Right atrium auricular region (tissue), 2 donors: ENCODE measurements at regions not wholly inside any gene's neighbourhood (a gene's known extent, or its start where the extent isn't known, plus 50 kb on each side); places are given as distances from the start of the nearest gene placed in this dataset.

ENCODE experiments used
- DNase-seq: peaks from one replicate; pipeline ENCODE4 v3.0.0-alpha.2; 2019; ENCODE audit warnings: low spot score
- H3K27ac ChIP-seq, 2 donors: fragments of 200-600 bp; sonication (generic); 1 replicate in 1 of 2; 2 replicates in 1 of 2; pipeline ENCODE4 v1.5.1; 2016 to 2019
- H3K27me3 ChIP-seq, 2 donors: fragments of 200-600 bp; sonication (generic); one replicate each; pipeline versions ENCODE4 v1.5.1 to v1.6.0; 2017 to 2019
- H3K36me3 ChIP-seq: fragments of 200-600 bp; sonication (generic); one replicate; pipeline ENCODE4 v1.5.1; 2016
- H3K4me1 ChIP-seq, 2 donors: fragments of 200-600 bp; sonication (generic); one replicate each; pipeline versions ENCODE4 v1.5.1 to v1.6.0; 2017 to 2019
- H3K4me3 ChIP-seq, 2 donors: fragments of 200-600 bp; sonication (generic); 1 replicate in 1 of 2; 2 replicates in 1 of 2; pipeline ENCODE4 v1.5.1; 2017 to 2019; ENCODE audit warnings: mild to moderate bottlenecking in 1 of 2, moderate library complexity in 1 of 2
- H3K9me3 ChIP-seq, 2 donors: fragments of 200-600 bp; sonication (generic); one replicate each; pipeline ENCODE4 v1.5.1; 2019
- TF ChIP-seq, protein P1 (sequence below), 2 donors: fragments of 200-600 bp; sonication (generic); IDR thresholded peaks; one replicate each; pipeline ENCODE4 v1.5.1; 2019; ENCODE audit warnings: antibody characterized with exemption in 2 of 2

- no peak overlapping the region for H3K4me3 ChIP-seq
- TF ChIP-seq, protein P1, sequence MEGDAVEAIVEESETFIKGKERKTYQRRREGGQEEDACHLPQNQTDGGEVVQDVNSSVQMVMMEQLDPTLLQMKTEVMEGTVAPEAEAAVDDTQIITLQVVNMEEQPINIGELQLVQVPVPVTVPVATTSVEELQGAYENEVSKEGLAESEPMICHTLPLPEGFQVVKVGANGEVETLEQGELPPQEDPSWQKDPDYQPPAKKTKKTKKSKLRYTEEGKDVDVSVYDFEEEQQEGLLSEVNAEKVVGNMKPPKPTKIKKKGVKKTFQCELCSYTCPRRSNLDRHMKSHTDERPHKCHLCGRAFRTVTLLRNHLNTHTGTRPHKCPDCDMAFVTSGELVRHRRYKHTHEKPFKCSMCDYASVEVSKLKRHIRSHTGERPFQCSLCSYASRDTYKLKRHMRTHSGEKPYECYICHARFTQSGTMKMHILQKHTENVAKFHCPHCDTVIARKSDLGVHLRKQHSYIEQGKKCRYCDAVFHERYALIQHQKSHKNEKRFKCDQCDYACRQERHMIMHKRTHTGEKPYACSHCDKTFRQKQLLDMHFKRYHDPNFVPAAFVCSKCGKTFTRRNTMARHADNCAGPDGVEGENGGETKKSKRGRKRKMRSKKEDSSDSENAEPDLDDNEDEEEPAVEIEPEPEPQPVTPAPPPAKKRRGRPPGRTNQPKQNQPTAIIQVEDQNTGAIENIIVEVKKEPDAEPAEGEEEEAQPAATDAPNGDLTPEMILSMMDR (IDR thresholded peaks at IDR 0.05): no peak
- H3K27me3 ChIP-seq: no peaks in the 10 kb centered on the region
- peaks cover 11% of the 10 kb centered on the region for H3K36me3 ChIP-seq
- peaks cover 2 to 84% of the 10 kb centered on the region in 2 donors for H3K4me1 ChIP-seq
- peak overlapping the region; percentile 67 to 77 for H3K27ac ChIP-seq
- no peak for DNase-seq
- no peaks in the 10 kb centered on the region for H3K9me3 ChIP-seq
These were observed 55.1 kb upstream of the RASA2 start for GRCh38 chr3:141431411-141432378.

DNA sequence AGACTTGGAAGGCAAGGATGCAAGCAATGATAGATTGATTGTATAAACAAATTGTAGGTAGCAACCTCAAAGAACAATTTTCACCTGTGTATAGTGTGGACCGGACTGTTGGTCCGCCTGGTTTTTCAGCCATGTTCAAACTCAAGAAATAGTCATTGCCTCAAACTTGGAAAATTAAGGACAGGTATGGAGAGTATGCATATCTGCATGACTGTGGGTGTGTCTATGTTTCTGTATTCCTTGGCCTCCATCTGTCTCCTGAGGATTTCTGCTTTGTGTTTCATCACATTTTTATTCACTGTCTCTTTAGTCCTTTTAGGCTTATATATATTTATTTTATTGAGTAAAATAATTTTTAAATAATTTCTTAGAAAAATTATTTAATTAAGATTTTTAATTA is 53.9 kb upstream of the RASA2 start:
- Histone ChIP-seq H3K4me3 (no peak overlapping the region), H3K27me3 (no peaks in the 10 kb centered on the region), H3K4me1 (peaks cover 0 to 73% of the 10 kb centered on the region in 2 donors), H3K9me3 (no peaks in the 10 kb centered on the region), H3K27ac (peak overlapping the region; percentile 67 to 77), H3K36me3 (peaks cover 14% of the 10 kb centered on the region)
- no peak for DNase-seq
- TF ChIP-seq, protein P1 (IDR thresholded peaks at IDR 0.05): no peak

GRCh38 chr3:141434255-141434654 is 52.6 kb upstream of the RASA2 start:
- peaks cover 16% of the 10 kb centered on the region for H3K36me3 ChIP-seq
- no peaks in the 10 kb centered on the region for H3K27me3 ChIP-seq
- H3K4me3 ChIP-seq: no peak overlapping the region
- H3K9me3 ChIP-seq: no peaks in the 10 kb centered on the region
- no peak for DNase-seq
- peak overlapping the region; percentile 9 to 31 for H3K27ac ChIP-seq
- peaks cover 0 to 59% of the 10 kb centered on the region in 2 donors for H3K4me1 ChIP-seq
- TF ChIP-seq, protein P1 (IDR thresholded peaks at IDR 0.05): no peak

GRCh38 chr3:141436180-141436579 is 50.6 kb upstream of the RASA2 start:
- Histone ChIP-seq H3K4me1 (peaks cover 0 to 58% of the 10 kb centered on the region in 2 donors), H3K27me3 (no peaks in the 10 kb centered on the region), H3K9me3 (no peaks in the 10 kb centered on the region), H3K27ac (peak overlapping the region in 1 of 2 donors; percentile 11), H3K4me3 (no peak overlapping the region), H3K36me3 (peaks cover 16% of the 10 kb centered on the region)
- DNase-seq: no peak
- TF ChIP-seq, protein P1 (IDR thresholded peaks at IDR 0.05): no peak
